ENCODE measurements at regions not wholly inside any gene's neighbourhood (a gene's known extent, or its start where the extent isn't known, plus 50 kb on each side); places are given as distances from the start of the nearest gene placed in this dataset.

GRCh38 chr5:54832858-54833257 lies 152.5 kb downstream of the ESM1 start:
- DNase-seq (ENCODE audit: low spot score) (no peak), ATAC-seq (peak; percentile 65)
- H3K27ac Mint-ChIP-seq: peak overlapping the region in 1 of 2 donors; percentile 59

GRCh38 chr5:54832045-54832444 lies 153.3 kb downstream of the ESM1 start:
- Mint-ChIP-seq H3K4me3 (no peak overlapping the region), H3K9me3 (no peaks in the 10 kb centered on the region), H3K27me3 (peaks cover 0 to 5% of the 10 kb centered on the region in 2 donors), H3K36me3 (no peaks in the 10 kb centered on the region), H3K27ac (no peak overlapping the region), H3K4me1 (ENCODE audit: low read depth in 2 of 2) (peaks cover 10 to 12% of the 10 kb centered on the region in 2 donors)
- ATAC-seq (no peak), DNase-seq (ENCODE audit: low spot score) (no peak)

More at GRCh38 chr5:54832858-54833257, 152.5 kb downstream of the ESM1 start:
- no peaks in the 10 kb centered on the region for H3K36me3 Mint-ChIP-seq
- H3K4me1 Mint-ChIP-seq (ENCODE audit: low read depth in 2 of 2): peaks cover 10 to 12% of the 10 kb centered on the region in 2 donors
- H3K4me3 Mint-ChIP-seq: no peak overlapping the region
- H3K27me3 Mint-ChIP-seq: peaks cover 0 to 5% of the 10 kb centered on the region in 2 donors
- H3K9me3 Mint-ChIP-seq: no peaks in the 10 kb centered on the region

- Mint-ChIP-seq H3K4me3 (no peak overlapping the region), H3K27ac (peak overlapping the region in 1 of 2 donors; percentile 12), H3K4me1 (ENCODE audit: low read depth in 2 of 2) (peaks cover 10 to 12% of the 10 kb centered on the region in 2 donors), H3K27me3 (peaks cover 0 to 5% of the 10 kb centered on the region in 2 donors), H3K9me3 (no peaks in the 10 kb centered on the region), H3K36me3 (no peaks in the 10 kb centered on the region)
- ATAC-seq (no peak), DNase-seq (ENCODE audit: low spot score) (no peak)
Observed at GRCh38 chr5:54831233-54831632, 154.2 kb downstream of the ESM1 start.

GRCh38 chr5:54829676-54830535 lies 155.5 kb downstream of the ESM1 start:
- no peaks in the 10 kb centered on the region for H3K36me3 Mint-ChIP-seq
- H3K4me1 Mint-ChIP-seq (ENCODE audit: low read depth in 2 of 2): peaks cover 10 to 12% of the 10 kb centered on the region in 2 donors
- H3K27ac Mint-ChIP-seq: no peak overlapping the region
- ATAC-seq: no peak
- no peak for DNase-seq (ENCODE audit: low spot score)
- H3K4me3 Mint-ChIP-seq: no peak overlapping the region
- no peaks in the 10 kb centered on the region for H3K9me3 Mint-ChIP-seq
- no peaks in the 10 kb centered on the region for H3K27me3 Mint-ChIP-seq

- no peak for ATAC-seq
- H3K27ac Mint-ChIP-seq: no peak overlapping the region
- DNase-seq (ENCODE audit: low spot score): no peak
- H3K4me3 Mint-ChIP-seq: no peak overlapping the region
- H3K9me3 Mint-ChIP-seq: no peaks in the 10 kb centered on the region
- H3K36me3 Mint-ChIP-seq: no peaks in the 10 kb centered on the region
- peaks cover 10 to 11% of the 10 kb centered on the region in 2 donors for H3K4me1 Mint-ChIP-seq (ENCODE audit: low read depth in 2 of 2)
- no peaks in the 10 kb centered on the region for H3K27me3 Mint-ChIP-seq
Observed at GRCh38 chr5:54829102-54829501, 156.3 kb downstream of the ESM1 start.

GRCh38 chr5:54828151-54828550 lies 157.2 kb downstream of the ESM1 start:
- DNase-seq (ENCODE audit: low spot score) (no peak), ATAC-seq (no peak)
- Mint-ChIP-seq H3K27ac (no peak overlapping the region), H3K36me3 (no peaks in the 10 kb centered on the region), H3K4me3 (no peak overlapping the region), H3K4me1 (ENCODE audit: low read depth in 2 of 2) (peaks cover 5 to 9% of the 10 kb centered on the region in 2 donors), H3K9me3 (no peaks in the 10 kb centered on the region), H3K27me3 (no peaks in the 10 kb centered on the region)

GRCh38 chr5:54825005-54825404 lies 160.4 kb downstream of the ESM1 start:
- H3K4me1 Mint-ChIP-seq (ENCODE audit: low read depth in 2 of 2): peaks cover 0 to 6% of the 10 kb centered on the region in 2 donors
- ATAC-seq: no peak
- DNase-seq (ENCODE audit: low spot score): no peak
- H3K27me3 Mint-ChIP-seq: peaks cover 0 to 11% of the 10 kb centered on the region in 2 donors
- no peak overlapping the region for H3K4me3 Mint-ChIP-seq
- no peaks in the 10 kb centered on the region for H3K36me3 Mint-ChIP-seq
- H3K9me3 Mint-ChIP-seq: no peaks in the 10 kb centered on the region
- H3K27ac Mint-ChIP-seq: no peak overlapping the region

GRCh38 chr5:54823006-54823405 lies 162.4 kb downstream of the ESM1 start:
- H3K4me1 Mint-ChIP-seq (ENCODE audit: low read depth in 2 of 2): no peaks in the 10 kb centered on the region
- H3K4me3 Mint-ChIP-seq: no peak overlapping the region
- peaks cover 2 to 11% of the 10 kb centered on the region in 2 donors for H3K27me3 Mint-ChIP-seq
- H3K36me3 Mint-ChIP-seq: no peaks in the 10 kb centered on the region
- ATAC-seq (no peak), DNase-seq (ENCODE audit: low spot score) (no peak)
- no peaks in the 10 kb centered on the region for H3K9me3 Mint-ChIP-seq
- no peak overlapping the region for H3K27ac Mint-ChIP-seq

GRCh38 chr5:54822324-54822687 lies 163.1 kb downstream of the ESM1 start:
- ATAC-seq: no peak
- Mint-ChIP-seq H3K4me1 (ENCODE audit: low read depth in 2 of 2) (no peaks in the 10 kb centered on the region), H3K9me3 (no peaks in the 10 kb centered on the region), H3K4me3 (no peak overlapping the region), H3K36me3 (no peaks in the 10 kb centered on the region), H3K27ac (no peak overlapping the region), H3K27me3 (peaks cover 2 to 11% of the 10 kb centered on the region in 2 donors)
- no peak for DNase-seq (ENCODE audit: low spot score)

GRCh38 chr5:54821445-54822323 lies 163.7 kb downstream of the ESM1 start:
- H3K27me3 Mint-ChIP-seq: peaks cover 2 to 11% of the 10 kb centered on the region in 2 donors
- no peaks in the 10 kb centered on the region for H3K9me3 Mint-ChIP-seq
- no peak overlapping the region for H3K27ac Mint-ChIP-seq
- H3K4me1 Mint-ChIP-seq (ENCODE audit: low read depth in 2 of 2): no peaks in the 10 kb centered on the region
- no peaks in the 10 kb centered on the region for H3K36me3 Mint-ChIP-seq
- no peak for DNase-seq (ENCODE audit: low spot score)
- ATAC-seq: no peak
- H3K4me3 Mint-ChIP-seq: no peak overlapping the region

- H3K4me3 Mint-ChIP-seq: no peak overlapping the region
- peaks cover 5% of the 10 kb centered on the region for H3K36me3 Mint-ChIP-seq
- DNase-seq (ENCODE audit: low spot score) (no peak), ATAC-seq (no peak)
- H3K27ac Mint-ChIP-seq: no peak overlapping the region
- H3K9me3 Mint-ChIP-seq: peaks cover 3% of the 10 kb centered on the region
- peaks cover 7 to 11% of the 10 kb centered on the region in 2 donors for H3K27me3 Mint-ChIP-seq
- H3K4me1 Mint-ChIP-seq (ENCODE audit: low read depth in 2 of 2): no peaks in the 10 kb centered on the region
Observed at GRCh38 chr5:54820346-54821134, 164.9 kb downstream of the ESM1 start.

- no peaks in the 10 kb centered on the region for H3K4me1 Mint-ChIP-seq (ENCODE audit: low read depth in 2 of 2)
Observed at GRCh38 chr5:54807421-54807820, 178.0 kb downstream of the ESM1 start.

GRCh38 chr5:54804521-54804920 lies 180.9 kb downstream of the ESM1 start:
- no peak for DNase-seq (ENCODE audit: low spot score)
- peaks cover 0 to 4% of the 10 kb centered on the region in 2 donors for H3K4me1 Mint-ChIP-seq (ENCODE audit: low read depth in 2 of 2)
- no peak overlapping the region for H3K4me3 Mint-ChIP-seq
- no peaks in the 10 kb centered on the region for H3K9me3 Mint-ChIP-seq
- no peak for ATAC-seq
- H3K27me3 Mint-ChIP-seq: no peaks in the 10 kb centered on the region
- H3K36me3 Mint-ChIP-seq: no peaks in the 10 kb centered on the region
- H3K27ac Mint-ChIP-seq: no peak overlapping the region

More at GRCh38 chr5:54807421-54807820, 178.0 kb downstream of the ESM1 start:
- DNase-seq (ENCODE audit: low spot score) (no peak), ATAC-seq (no peak)
- H3K9me3 Mint-ChIP-seq: no peaks in the 10 kb centered on the region
- H3K4me3 Mint-ChIP-seq: no peak overlapping the region
- H3K36me3 Mint-ChIP-seq: no peaks in the 10 kb centered on the region
- H3K27me3 Mint-ChIP-seq: no peaks in the 10 kb centered on the region
- H3K27ac Mint-ChIP-seq: no peak overlapping the region

Data from natural killer cell treated with Interleukin-12 subunit alpha and Interleukin-12 subunit beta and Interleukin-15 and Interleukin-18, amount 100 ng/mL, for 72 hours (primary cell).